K562 (cell line): ENCODE measurements at regions not wholly inside any gene's neighbourhood (a gene's known extent, or its start where the extent isn't known, plus 50 kb on each side); places are given as distances from the start of the nearest gene placed in this dataset.

ENCODE experiments used
- ATAC-seq: fragments of 200-7000 bp; cut with Tn5 transposase; 3 replicates; pipeline ENCODE4 v1.9.1; 2020; ENCODE audit warnings: moderate library complexity
- BruUV-seq: library from RNA; stranded (reverse); fragments of 400-500 nt; replicated peaks from 2 replicates; lab custom pipeline; 2021; lab: Mats Ljungman, UMichigan
- CTCF ChIA-PET: fragments of 300-600 bp; formaldehyde crosslinking; extraction: SDS; loops from one replicate; lab custom pipeline; 2021; ENCODE audit warnings: low intra/inter-chr PET ratio; lab: Yijun Ruan, JAX
- POLR2A ChIA-PET: fragments of 300-600, 350-650 bp; sonication (Branson Sonifier 250); formaldehyde crosslinking; extraction: SDS; loops from one replicate; lab custom pipeline; 2021; ENCODE audit warnings: antibody characterized with exemption, inconsistent platforms; lab: Yijun Ruan, JAX
- DNase-seq, 4 experiments: peaks; one replicate each; pipeline versions ENCODE4 v3.0.0 to v3.0.0-alpha.2; 2011 to 2018; ENCODE audit warnings: low spot score in 3 of 4, mixed read lengths in 3 of 4; ENCODE audit errors: extremely low read depth in 1 of 4
- FAIRE-seq: peaks from 2 replicates; lab custom pipeline; 2011; peaks lifted over from hg19 to GRCh38; lab: Jason Lieb, UNC
- H2AFZ ChIP-seq: 2 replicates; pipeline ENCODE4 v1.6.0; 2011; ENCODE audit warnings: low read depth, low read length, control low read depth, inconsistent platforms
- H3K27ac ChIP-seq: fragments of 200-600 bp; 3 replicates; pipeline ENCODE4 v1.8.0; 2011; ENCODE audit warnings: low read depth, mild to moderate bottlenecking, control low read depth, inconsistent platforms, low read length, moderate library complexity, mixed read lengths; ENCODE audit errors: extremely low read depth
- H3K27me3 ChIP-seq, 2 experiments: fragments of 300-600 bp in 1 of 2; 2 replicates in 1 of 2; 3 replicates in 1 of 2; pipeline versions ENCODE4 v1.6.0 to v1.8.0; 2011; ENCODE audit warnings: inconsistent platforms in 2 of 2, low read length in 2 of 2, mild to moderate bottlenecking in 1 of 2, mixed read lengths in 1 of 2, moderate library complexity in 1 of 2; ENCODE audit not compliant: control insufficient read depth in 2 of 2, insufficient read depth in 2 of 2
- H3K36me3 ChIP-seq: fragments of 300-600 bp; 3 replicates; pipeline ENCODE4 v1.8.0; 2011; ENCODE audit warnings: mild to moderate bottlenecking, low read length, inconsistent platforms; ENCODE audit not compliant: control insufficient read depth, insufficient read depth
- H3K4me1 ChIP-seq, 2 experiments: fragments of 200-600 bp in 1 of 2; replicated peaks in 1 of 2; 2 replicates in 1 of 2; 3 replicates in 1 of 2; pipeline versions ENCODE4 v1.5.1 to v1.8.0; 2011; ENCODE audit warnings: inconsistent platforms in 2 of 2, low read length in 2 of 2, mild to moderate bottlenecking in 1 of 2, mixed read lengths in 1 of 2, moderate library complexity in 1 of 2; ENCODE audit not compliant: control insufficient read depth in 2 of 2, insufficient read depth in 2 of 2
- H3K4me2 ChIP-seq: 2 replicates; pipeline ENCODE4 v1.6.1; 2011; ENCODE audit warnings: low read length, control low read depth, inconsistent platforms, mixed read lengths; ENCODE audit not compliant: insufficient read depth
- H3K4me3 ChIP-seq: fragments of 200-600 bp; sonication (generic), shearing (Covaris generic); 2 replicates; pipeline ENCODE4 v1.5.1; 2016; ENCODE audit warnings: control low read depth, inconsistent platforms
- H3K79me2 ChIP-seq: fragments of 200-600 bp; 3 replicates; pipeline ENCODE4 v1.8.0; 2011; ENCODE audit warnings: low read length, inconsistent platforms; ENCODE audit not compliant: control insufficient read depth, insufficient read depth
- H3K9ac ChIP-seq, 2 experiments: 2 replicates each; pipeline versions ENCODE4 v1.6.0 to v1.6.1; 2011; ENCODE audit warnings: low read depth in 2 of 2, low read length in 2 of 2, control low read depth in 1 of 2, inconsistent platforms in 1 of 2, mild to moderate bottlenecking in 1 of 2, mixed read lengths in 1 of 2; ENCODE audit not compliant: insufficient read depth in 1 of 2
- H3K9me1 ChIP-seq: one replicate; pipeline ENCODE4 v1.6.0; 2011; ENCODE audit warnings: inconsistent platforms, mild to moderate bottlenecking, low read length, moderate library complexity; ENCODE audit not compliant: control insufficient read depth, insufficient read depth
- H3K9me3 ChIP-seq: replicated peaks from 2 replicates; pipeline ENCODE4 v1.5.1; 2011; ENCODE audit warnings: low read depth, low read length, inconsistent platforms; ENCODE audit not compliant: control insufficient read depth, insufficient read depth
- H4K20me1 ChIP-seq: replicated peaks from 2 replicates; pipeline ENCODE4 v1.6.1; 2011; ENCODE audit warnings: low read length, inconsistent platforms, mixed read lengths; ENCODE audit not compliant: control insufficient read depth, insufficient read depth
- CBFA2T3 ChIP-seq: fragments of 450-650 bp; IDR thresholded peaks from 2 replicates; pipeline ENCODE4 v1.6.1; 2017
- FOXA3 ChIP-seq, 2 experiments: fragments of 450-650 bp in 1 of 2; sonication (generic) in 1 of 2; formaldehyde crosslinking; IDR thresholded peaks in 1 of 2; conservative IDR thresholded peaks in 1 of 2; 2 replicates each; pipeline versions ENCODE4 v1.4.0 to v1.8.0; 2020 to 2022; ENCODE audit warnings: mild to moderate bottlenecking in 2 of 2, missing genetic modification reagents in 1 of 2
- KDM2B ChIP-seq: fragments of 250-450 bp; sonication (Bioruptor Pico); IDR thresholded peaks from 2 replicates; pipeline ENCODE4 v1.8.0; 2021; ENCODE audit warnings: mild to moderate bottlenecking, moderate library complexity
- RBM14 ChIP-seq: fragments of 200-400 bp; formaldehyde crosslinking; IDR thresholded peaks from 2 replicates; pipeline ENCODE4 v1.6.1; 2018; ENCODE audit warnings: low read depth, mild to moderate bottlenecking, low read length, moderate library complexity, borderline replicate concordance; ENCODE audit not compliant: insufficient read depth
- ZBTB1 ChIP-seq: sonication (generic); formaldehyde crosslinking; IDR thresholded peaks from 2 replicates; pipeline ENCODE4 v1.8.1; 2023; ENCODE audit warnings: missing genetic modification reagents, low read depth, mild to moderate bottlenecking, borderline replicate concordance
- ZBTB7A ChIP-seq: IDR thresholded peaks from 2 replicates; pipeline ENCODE4 v1.6.1; 2011; ENCODE audit warnings: low read depth, mild to moderate bottlenecking, low read length, moderate library complexity, borderline replicate concordance; ENCODE audit not compliant: control insufficient read depth
- WGBS: fragments of 100-300 bp; shearing (Covaris generic); methylation state at CpG from one replicate; pipeline ENCODE4 v1.1.6; 2016; ENCODE audit warnings: low coverage, mixed read lengths; ENCODE audit not compliant: insufficient coverage; ENCODE audit errors: missing lambda C conversion rate; 5-methylcytosine and 5-hydroxymethylcytosine counted together
- in situ Hi-C: fragments of 300-500 bp; cut with MboI; formaldehyde crosslinking; loops from 4 replicates; pipeline ENCODE4 v1.15.0; 2018; ENCODE audit warnings: inconsistent platforms, mixed read lengths
- intact Hi-C: fragments of 100-400 bp; cut with micrococcal nuclease; formaldehyde crosslinking; loops from 2 replicates; pipeline ENCODE4 v1.14.2; 2022
- TF ChIP-seq, protein P1 (sequence below): sonication (generic); formaldehyde crosslinking; IDR thresholded peaks from 2 replicates; pipeline ENCODE4 v1.8.0; 2023; ENCODE audit warnings: mild to moderate bottlenecking, missing genetic modification reagents

DNA sequence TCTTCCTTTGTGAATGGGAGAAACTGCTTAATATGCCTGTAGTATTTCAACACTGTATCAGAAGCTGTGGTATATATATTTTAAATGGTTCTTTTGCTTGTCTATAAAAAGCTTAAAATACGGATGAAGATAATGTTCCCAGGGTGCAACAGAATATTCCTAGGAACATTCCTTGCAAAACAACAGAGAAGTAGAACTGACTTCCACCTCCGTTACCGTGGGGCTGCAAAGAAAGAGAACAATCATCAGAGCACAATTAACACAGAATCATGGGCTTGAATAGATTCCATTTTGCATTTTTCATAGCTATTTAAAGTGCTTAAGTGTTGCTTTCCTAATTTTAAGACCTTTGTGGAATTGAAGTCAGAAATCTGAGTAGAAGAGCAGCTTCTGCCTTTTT lies 1227.7 kb downstream of the EFNB2 start (continued):
- TF ChIP-seq ZBTB1 (no peak), KDM2B (CRISPR knock-in tag) (no peak)

GRCh38 chr13:105297839-105298238 lies 1237.6 kb downstream of the EFNB2 start:
- no peak for DNase-seq
- Histone ChIP-seq H3K27ac (no peak overlapping the region), H3K9me3 (no peaks in the 10 kb centered on the region), H3K9ac (no peak overlapping the region), H3K79me2 (no peaks in the 10 kb centered on the region), H2AFZ (no peak overlapping the region), H3K4me1 (no peaks in the 10 kb centered on the region), H3K36me3 (no peaks in the 10 kb centered on the region), H4K20me1 (no peaks in the 10 kb centered on the region), H3K9me1 (no peaks in the 10 kb centered on the region), H3K27me3 (no peaks in the 10 kb centered on the region), H3K4me2 (no peak overlapping the region), H3K4me3 (no peak overlapping the region)
- no peak for FAIRE-seq
- no peak for TF ChIP-seq FOXA3 (CRISPR knock-in tag; conservative IDR thresholded peaks at IDR 0.05 in 1 of 2, IDR thresholded peaks at IDR 0.05 in 1 of 2)
- TF ChIP-seq CBFA2T3, result no peak
- TF ChIP-seq, protein P1, sequence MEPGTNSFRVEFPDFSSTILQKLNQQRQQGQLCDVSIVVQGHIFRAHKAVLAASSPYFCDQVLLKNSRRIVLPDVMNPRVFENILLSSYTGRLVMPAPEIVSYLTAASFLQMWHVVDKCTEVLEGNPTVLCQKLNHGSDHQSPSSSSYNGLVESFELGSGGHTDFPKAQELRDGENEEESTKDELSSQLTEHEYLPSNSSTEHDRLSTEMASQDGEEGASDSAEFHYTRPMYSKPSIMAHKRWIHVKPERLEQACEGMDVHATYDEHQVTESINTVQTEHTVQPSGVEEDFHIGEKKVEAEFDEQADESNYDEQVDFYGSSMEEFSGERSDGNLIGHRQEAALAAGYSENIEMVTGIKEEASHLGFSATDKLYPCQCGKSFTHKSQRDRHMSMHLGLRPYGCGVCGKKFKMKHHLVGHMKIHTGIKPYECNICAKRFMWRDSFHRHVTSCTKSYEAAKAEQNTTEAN, result no peak
- no peak for TF ChIP-seq RBM14
- TF ChIP-seq ZBTB7A, result no peak
- intact Hi-C loops, result no loop called here
- in situ Hi-C loops, result no loop called here
- no peak for ATAC-seq
- WGBS, result 4% methylated on average over 7 of the region's 7 CpGs
- ChIA-PET POLR2A (no interaction called here), CTCF (no interaction called here)
- no TSS peak for BruUV-seq
